ENCODE measurements at regions not wholly inside any gene's neighbourhood (a gene's known extent, or its start where the extent isn't known, plus 50 kb on each side); places are given as distances from the start of the nearest gene placed in this dataset.

DNA sequence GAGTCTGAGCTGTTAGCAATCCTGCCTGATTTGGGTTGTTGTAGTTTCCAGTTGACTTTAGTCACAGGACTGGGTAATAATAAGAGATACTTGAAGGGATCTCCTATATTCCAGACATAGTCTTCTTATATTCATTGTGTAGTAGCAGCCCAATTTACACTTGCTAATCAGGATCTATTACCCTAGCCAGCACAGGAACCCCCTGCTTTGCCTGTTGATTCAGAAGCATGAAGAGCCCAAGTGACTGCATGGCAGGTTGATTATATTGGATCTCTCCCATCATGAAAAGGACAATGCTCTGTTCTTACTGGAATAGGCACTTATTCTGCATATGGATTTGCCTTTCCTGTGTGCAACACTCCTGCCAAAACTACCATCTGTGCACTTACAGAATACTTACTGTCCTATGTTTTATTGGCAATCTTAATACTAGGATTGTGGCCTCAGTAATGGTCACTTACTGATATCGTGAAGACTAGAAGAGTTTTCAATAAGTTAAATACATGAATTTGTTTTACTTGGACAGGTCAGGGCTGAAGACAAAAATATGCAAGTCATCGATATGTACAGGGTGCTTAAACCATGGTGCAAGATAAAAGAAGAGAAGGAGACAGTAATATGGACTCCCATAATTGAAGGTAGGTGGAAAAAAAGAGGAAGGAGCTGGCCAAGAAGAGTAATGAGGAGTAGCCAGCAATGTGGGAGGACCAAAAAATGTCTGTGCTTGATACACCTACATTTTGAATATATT is 304.1 kb downstream of the MCTP2 start:
- DNase-seq (ENCODE audit: extremely low read depth in 1 of 2, low read depth in 1 of 2): no peak

DNA sequence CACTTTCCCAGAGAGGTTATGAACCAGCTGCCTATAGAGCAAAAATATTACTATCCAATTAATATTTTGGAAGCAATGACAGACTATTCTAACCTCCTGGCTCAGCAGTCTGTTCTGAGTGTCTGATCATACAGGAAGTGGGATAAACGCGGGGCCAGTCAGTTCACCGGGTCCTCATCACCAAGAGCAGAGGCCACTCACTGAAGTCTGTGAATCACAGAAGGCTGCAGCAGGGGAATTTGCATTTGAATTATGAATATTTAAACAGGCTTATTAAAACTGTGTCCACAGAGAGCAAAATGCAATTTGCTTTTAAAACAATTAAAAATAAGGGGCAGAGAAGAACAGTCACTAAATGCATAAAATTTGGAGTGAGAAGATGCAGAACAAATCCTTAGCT is 305.2 kb downstream of the MCTP2 start:
- DNase-seq (ENCODE audit: extremely low read depth in 1 of 2, low read depth in 1 of 2): no peak

DNA sequence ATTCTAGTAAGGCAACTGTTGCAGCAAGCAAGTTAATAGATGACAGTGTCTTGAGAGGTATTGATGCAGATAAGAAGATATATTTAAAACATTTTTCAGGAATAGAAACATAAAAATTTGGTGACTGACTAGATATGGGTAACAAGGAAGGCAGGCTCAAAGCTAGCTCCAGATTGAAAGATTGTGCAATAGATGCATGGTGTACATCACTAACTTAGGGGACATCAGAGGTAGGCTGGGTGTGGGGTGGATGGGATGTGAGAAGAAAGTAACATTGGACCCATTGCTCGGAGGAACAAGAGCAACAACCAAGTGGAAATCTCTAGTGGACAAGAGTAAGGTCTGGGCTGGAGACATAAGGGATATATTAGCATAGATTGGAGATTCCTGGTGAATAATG is 306.9 kb downstream of the MCTP2 start:
- no peak for DNase-seq (ENCODE audit: extremely low read depth in 1 of 2, low read depth in 1 of 2)

DNA sequence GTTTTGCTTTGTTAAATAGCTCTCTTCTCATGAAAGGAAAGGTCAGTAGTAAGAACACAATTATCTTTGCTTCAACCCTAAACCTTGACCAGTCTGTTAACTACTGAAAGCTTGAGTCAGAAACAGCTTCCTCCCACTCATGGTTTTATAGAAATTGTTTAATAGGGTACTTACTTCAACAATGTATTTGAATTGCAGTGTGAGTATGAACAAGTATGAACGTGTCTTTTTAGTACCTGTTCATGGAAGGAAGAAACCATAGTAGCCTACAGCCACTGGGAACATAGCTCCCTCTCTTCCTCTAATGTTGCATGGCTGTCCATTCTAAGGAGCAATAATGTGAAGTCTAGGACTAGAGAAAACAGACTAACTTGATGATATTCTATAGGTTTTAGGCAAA is 311.0 kb downstream of the MCTP2 start:
- no peak for DNase-seq (ENCODE audit: extremely low read depth in 1 of 2, low read depth in 1 of 2)

DNA sequence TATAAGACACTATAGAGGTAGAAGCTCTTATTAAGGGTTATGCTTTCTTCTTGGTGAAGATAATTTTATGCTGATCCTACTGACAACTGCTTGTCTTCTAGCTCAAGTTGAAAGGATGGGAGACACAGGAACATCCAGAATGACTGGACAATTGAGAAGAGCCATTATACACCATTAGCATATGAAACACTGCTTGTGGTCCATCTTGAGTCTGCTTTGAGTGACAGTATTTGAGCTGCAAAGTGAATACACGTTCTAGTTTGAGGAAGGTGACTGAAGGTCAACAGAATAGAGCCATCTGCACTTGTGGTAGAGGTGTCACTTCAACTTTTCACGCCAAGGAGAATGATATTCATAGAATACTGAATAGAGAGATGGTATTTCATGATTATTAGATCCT is 315.4 kb downstream of the MCTP2 start:
- DNase-seq (ENCODE audit: extremely low read depth in 1 of 2, low read depth in 1 of 2): no peak

DNA sequence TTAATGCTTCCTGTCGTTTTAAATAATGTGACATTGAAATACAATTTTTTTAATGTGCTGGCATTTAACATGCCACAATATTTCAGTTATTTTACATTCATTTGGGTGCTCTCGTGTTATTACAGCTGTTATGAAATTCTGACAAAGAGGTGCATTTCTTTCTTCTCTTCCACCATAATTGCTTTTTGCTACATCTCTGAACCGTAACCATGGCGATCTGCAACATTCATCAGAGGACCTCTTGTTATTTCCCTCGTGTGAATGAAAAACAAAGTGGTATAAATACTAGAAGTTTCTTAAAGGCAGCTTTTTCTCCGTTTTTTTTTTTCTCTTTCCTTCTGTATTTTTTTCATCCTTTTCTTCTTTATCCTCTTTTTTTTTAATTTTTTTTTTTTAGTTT is 316.4 kb downstream of the MCTP2 start:
- no peak for DNase-seq (ENCODE audit: extremely low read depth in 1 of 2, low read depth in 1 of 2)

DNA sequence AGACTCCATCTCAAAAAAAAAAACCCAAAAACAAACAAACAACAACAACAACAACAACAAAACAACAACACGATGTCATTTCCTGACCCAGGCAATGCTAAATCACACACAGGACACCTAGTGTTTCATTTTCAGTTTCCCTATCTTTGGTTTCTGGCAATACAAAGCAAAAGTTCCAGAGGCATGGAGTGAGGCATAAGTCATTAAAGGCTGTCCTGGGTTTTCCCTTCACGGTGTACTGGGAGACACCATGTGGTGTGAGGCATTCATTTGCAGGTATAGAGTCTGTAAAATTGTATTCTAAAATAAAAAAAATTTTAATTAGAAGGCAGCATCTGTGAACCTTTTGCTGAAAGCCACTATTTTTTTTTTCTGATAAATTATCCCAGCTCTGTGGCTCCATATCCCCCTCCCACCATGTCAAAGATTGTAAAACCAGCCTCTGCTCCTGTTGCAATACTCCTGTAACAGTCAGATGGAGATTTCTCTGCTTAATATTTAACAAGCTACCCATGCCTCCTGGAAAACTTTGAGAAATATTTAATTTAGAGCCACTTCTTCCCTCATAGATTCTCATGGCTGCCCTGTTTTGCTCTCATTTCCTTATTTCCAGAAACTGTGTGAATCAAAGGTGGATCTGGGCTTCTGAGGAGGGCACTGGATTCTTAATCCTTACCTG is 324.6 kb downstream of the MCTP2 start:
- no peak for DNase-seq (ENCODE audit: extremely low read depth in 1 of 2, low read depth in 1 of 2)

DNA sequence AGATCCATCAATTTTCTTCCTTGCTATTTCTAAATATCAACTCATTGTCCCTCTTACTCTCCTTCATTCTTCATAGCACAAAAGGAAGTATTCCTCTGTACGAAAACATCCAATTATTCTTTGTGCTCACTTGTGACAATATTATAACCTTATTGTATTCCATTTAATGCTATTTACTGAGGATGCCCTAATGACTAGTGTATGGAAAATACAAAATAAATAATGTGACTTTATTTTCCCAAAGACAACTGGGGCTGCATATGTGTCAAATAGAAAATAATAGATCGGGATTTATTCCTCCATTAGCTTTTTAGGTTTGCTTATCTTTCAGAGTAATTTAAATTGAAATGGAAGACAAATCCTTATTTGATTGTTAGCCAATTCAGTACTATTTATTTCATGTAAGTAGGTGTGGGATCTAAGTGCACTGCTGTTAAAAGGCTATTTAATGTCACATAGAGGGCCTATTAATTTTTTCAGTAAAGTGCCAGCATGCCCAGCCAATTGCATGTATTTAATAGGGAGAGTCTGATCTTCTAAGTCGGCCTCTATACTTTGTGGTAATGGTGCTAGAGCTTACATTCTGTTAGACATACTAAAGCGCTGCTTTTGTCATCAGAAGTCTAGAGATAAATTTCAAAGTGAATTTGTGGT is 329.8 kb downstream of the MCTP2 start:
- DNase-seq (ENCODE audit: extremely low read depth in 1 of 2, low read depth in 1 of 2): no peak

DNA sequence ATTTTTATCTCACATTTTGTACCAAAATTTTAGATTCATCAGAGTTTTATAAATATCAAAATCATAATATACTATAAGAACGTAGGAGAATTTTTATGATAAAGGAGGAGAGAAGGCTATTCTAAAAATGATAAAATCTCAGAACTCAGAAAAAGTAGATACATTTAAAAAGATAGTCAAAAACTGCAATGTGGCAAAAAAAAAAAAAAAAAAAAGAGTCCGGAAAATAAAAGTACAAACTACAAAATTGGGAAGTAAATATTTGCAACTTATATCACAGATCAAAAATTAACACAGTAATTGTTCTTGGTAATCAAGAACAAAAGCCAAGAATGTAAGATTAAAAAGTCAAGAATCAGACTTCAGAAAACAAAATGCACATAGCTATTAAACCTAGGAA is 332.1 kb downstream of the MCTP2 start:
- DNase-seq (ENCODE audit: extremely low read depth in 1 of 2, low read depth in 1 of 2): no peak

DNA sequence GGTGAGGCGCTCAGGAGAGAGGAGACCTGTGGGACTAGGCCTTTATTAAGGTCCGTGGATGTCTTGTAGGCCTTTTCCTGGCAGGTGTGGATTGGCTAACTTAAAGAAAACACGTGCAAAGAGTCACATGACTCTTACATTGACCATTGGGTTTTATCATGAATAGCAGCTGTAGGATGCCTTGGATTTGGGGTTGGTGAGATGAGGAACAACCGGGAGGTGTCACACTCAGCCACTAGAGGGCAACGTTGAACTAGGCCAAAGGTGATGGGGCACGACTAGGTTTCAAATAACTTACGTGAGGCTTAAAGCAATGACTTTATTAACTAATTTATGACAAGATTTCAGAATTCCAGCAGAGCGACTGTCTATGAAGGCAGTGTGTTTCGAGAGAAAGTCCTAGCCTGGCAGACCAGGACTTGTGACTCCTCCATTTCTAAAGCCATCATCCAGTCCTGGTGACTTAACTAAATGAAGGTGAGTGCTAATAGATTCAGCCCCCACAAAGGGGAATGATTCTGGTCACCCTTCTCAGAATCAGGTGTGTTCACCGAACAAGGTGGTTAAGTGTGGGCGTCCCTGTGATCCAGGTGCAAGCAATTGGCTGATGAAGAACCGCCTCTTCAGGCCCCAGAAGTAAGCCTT is 345.6 kb downstream of the MCTP2 start:
- DNase-seq (ENCODE audit: extremely low read depth in 1 of 2, low read depth in 1 of 2): peak in 1 of 2 donors; percentile 5

DNA sequence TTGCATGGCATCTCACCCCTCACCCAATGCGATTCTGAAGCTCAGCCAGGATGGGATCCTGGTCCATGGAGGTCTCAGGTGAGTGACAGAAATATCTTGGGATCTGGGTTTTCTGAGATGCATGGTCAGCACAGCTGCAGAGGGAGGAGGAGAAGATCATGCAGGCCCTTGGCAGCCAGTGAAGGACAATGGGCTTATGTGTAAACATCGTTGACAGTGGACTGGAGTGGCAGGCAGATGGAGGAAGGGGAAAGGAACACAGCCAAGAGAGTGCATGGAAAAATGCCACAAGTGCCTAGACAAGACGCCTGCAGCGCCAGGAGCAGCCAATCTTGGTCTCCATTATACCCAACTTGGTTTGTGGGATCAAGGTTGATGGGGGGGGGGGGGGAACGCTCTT is 347.9 kb downstream of the MCTP2 start:
- no peak for DNase-seq (ENCODE audit: extremely low read depth in 1 of 2, low read depth in 1 of 2)

DNA sequence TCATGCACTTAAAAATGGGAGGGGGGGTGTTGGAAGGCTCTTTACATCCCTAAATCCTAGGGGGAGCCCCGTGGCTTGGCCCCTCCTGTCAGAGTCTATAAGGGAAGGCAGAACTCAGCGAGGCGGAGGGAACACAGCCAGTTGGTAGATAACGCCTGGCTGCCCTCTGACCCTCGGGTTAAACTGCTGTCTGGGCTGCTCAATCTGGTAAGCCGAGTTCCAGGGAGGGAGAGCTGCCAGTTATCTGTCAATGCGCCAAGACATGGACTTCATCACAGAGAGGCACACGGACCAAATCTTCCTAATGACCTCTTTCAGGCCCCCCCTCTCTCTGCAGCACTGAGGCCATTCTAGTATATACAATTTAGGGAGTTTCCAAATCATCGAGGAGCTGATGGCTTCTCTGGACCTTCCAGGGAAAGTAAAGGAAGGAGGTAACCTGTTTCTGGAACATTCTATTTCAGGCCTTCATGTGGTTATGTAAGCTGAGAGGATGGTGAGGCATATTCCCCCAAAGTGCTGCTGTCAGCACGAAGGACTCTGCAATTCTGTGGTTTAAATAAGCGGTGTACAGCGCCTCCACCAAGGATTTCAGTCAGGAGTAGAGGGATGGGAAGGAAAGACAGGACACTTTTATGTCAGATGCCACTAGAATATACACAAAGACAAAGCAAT is 349.0 kb downstream of the MCTP2 start:
- no peak for DNase-seq (ENCODE audit: extremely low read depth in 1 of 2, low read depth in 1 of 2)

DNA sequence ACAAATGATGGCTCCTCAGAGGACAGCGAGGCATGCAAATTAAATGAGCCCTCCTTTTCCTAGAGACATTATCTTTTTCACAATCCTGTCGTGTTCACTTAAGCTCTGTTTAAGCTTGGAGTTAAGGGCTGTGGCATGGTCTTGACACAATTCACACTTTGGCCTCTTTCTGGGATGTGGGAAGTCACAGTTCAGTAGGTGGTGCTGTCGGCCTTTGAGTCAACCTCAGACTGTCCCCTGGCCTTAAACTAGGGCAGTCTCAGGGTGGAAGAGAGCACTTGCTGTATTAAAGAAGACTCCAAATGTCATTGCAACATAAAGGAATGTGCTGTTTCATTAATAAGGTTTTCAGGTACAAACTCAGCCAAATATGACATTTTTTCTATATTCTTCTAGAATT is 351.0 kb downstream of the MCTP2 start:
- DNase-seq (ENCODE audit: extremely low read depth in 1 of 2, low read depth in 1 of 2): peak in 1 of 2 donors; percentile 8

DNA sequence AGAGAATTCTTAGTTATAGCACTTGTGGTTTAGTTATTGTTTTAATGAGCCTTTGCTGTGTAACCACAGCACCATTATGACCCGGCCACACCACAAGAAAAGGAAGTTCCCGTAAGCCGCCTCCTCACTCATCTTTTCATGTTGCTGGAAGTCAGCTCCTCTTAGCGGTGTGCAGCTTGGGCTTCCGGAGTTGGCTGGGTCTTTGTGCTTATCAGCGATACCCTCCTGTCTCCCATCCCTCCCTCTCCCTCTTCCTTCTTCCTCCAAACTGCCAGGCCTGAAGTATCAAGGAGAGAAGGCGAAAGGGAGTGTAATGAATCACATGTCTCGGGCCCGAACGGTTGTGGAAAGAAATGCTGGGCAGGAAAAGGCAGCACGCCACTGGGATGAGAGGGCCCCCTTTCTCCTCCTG is 353.5 kb downstream of the MCTP2 start:
- DNase-seq (ENCODE audit: extremely low read depth in 1 of 2, low read depth in 1 of 2): peak; percentile 39 to 48

DNA sequence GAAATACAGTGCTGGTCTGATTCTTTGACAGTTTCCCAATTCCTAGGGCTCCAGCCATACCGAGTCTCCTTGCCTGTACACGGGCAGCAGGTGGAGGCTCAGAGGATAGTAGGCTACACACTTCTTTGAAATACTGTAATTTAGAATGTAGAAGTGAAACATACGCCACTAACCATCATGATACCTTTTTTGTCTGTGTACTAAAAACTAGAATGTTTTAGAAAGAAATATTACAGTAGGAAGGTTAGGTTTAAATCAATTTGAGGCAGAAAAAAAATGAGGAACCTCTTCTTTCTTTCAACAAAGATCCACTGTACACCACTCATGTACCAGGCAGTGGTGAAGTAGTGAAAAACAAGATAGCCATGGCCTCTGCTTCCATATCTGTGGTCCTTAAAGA is 354.7 kb downstream of the MCTP2 start:
- no peak for DNase-seq (ENCODE audit: extremely low read depth in 1 of 2, low read depth in 1 of 2)

DNA sequence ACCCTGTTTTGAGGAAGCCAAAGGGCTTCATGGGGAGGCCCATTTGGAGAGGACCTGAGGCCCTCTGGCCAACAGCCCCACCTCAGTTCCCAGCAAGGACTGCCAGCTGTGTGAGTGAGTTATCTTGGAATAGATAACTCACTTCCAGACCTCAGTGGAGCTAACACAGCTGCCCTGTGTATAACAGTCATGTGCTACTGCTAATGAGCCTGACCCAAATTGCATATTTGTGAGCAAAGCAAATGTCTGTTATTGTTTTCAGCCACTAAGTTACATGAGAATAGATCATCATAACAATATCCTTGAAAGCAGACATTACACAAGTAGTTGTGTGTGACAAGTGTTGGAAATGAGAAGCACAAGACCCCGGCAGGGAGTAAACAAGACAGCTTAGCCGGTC is 355.8 kb downstream of the MCTP2 start:
- DNase-seq (ENCODE audit: extremely low read depth in 1 of 2, low read depth in 1 of 2): no peak

DNA sequence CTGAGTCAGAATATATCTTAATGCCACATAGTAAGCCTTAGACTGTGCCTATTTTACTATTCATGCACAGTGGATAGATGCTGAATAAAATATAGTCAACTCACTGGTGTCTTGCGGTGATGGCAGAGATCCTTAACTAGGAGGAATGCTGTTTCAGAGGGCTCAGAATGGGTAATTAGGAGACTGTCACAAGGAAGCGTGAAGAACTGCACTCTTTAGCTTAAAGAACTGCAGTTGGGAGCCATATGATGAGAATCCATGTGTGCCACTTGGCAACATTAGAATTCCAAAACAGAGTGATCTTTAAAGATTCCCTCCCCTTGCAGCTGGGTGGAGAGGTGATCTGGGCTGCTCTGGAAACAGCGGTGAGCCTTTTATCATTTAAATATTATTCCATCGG is 357.6 kb downstream of the MCTP2 start:
- DNase-seq (ENCODE audit: extremely low read depth in 1 of 2, low read depth in 1 of 2): no peak

DNA sequence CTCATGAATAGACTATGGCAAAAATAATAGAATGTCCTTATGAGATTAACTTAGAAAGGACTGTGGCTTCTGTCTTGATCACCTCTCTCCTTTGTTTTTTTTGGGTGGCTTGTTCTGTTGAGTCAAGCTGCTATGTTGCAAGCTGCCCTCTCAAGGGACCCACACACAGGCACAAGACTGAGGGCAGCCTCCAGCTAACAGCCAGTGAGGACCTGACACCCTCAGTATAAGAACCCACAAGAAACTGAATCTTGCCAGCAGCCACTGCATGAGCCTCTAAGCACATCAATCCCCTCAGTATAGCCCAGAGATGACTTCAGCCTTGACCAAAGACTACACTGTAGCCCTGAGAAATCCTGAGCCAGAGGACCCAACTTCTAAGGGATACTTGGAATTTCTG is 361.1 kb downstream of the MCTP2 start:
- DNase-seq (ENCODE audit: extremely low read depth in 1 of 2, low read depth in 1 of 2): no peak

DNA sequence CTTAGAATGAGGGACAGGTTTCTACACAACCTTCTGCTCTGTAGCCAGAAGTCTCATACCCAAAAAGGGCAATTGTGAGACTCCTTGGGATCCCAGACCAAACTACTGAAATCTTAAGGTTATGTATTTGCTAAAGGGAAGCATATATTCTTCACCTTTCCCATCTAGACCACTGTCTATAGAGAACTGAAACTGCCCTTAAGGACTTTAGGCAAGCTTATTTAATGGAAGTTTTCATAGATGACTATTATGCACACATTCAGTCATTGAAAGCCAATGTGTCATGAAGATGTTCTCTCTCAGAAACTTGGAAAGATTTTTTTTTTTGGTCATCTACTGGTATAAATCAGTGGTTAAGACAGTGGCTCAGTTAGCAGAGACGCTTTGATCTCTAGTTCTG is 365.3 kb downstream of the MCTP2 start:
- no peak for DNase-seq (ENCODE audit: extremely low read depth in 1 of 2, low read depth in 1 of 2)

DNA sequence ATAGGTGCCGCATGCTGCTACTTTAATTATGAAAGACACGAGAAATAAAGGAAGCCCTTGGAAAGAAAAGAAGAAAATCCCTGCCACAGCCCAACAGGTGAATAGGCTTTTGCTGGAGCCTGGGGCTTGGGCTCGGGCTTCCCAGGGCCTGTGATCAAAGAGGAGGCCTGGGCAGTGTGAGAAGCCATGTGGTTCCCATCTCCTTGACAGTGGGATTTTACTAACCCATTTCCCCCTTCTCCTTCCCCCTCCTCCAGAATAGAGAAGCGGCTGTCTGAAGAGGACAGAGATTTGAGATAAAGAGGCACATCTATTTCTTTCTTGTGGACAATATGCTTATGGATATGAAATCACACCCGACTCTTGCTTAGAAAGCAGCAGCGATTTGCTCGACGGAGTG is 369.1 kb downstream of the MCTP2 start:
- DNase-seq (ENCODE audit: extremely low read depth in 1 of 2, low read depth in 1 of 2): no peak
